Kasumi-1 (cell line): ENCODE measurements at regions not wholly inside any gene's neighbourhood (a gene's known extent, or its start where the extent isn't known, plus 50 kb on each side); places are given as distances from the start of the nearest gene placed in this dataset.
A peak's percentile ranks its signal among the peaks of the same experiment; 100 is the strongest.
"Not testable (repeated sequence)": the region's sequence is repeated elsewhere in the genome, so short reads cannot be mapped to it uniquely, and the experiment has no call there.

ENCODE experiments used
- DNase-seq, 2 experiments: peaks; one replicate each; lab custom pipeline; 2025; lab: John Stamatoyannopoulos, UW

GRCh38 chr12:28771968-28772367 lies 377.1 kb upstream of the FAR2 start:
- no peak for DNase-seq

- no peak for DNase-seq
Measured at GRCh38 chr12:28775556-28775955, 373.5 kb upstream of the FAR2 start.

DNA sequence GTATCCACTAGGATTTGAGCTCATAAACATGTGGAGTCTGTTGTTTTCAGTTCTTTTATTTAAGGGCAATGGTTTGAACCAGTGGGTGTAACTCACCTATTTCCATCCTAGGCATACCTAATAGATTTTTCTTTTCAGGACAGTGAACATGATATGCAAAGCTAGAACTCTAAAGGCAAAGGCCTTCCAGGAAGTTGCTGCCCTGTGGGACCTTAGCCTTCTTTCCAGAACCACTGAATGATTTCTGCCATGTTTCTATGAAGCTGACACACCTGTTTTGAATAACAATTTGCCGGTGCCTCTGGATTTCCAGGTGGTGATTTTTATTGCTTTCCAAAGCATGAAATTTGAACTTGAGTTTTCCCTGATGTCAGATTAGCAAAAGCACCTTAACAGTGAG lies 372.9 kb upstream of the FAR2 start:
- DNase-seq = no peak

DNA sequence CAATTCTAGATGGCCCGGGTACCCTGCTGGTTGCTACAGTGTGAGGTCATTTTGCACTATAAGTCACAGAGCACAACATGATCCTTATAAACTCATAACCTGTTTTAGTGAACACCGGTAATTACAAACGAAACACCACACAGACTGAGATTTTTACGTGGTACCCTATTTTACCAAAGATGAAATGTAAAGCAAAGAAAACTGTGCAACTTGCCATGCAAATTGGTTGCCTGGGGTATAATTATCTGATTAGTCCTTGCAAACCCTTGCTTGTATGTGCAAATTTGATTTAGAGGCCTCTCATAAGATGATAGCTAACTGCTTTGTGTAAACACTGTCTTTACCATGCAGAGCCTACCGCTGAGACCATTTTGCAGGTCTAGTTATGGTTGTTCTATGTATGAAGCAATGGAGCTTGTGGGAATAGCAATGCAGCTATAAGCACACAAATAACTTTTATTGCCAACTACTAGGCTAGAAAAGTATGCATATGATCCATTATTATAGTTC lies 372.1 kb upstream of the FAR2 start:
- DNase-seq = no peak

- no peak for DNase-seq
Measured at GRCh38 chr12:28777603-28778365, 371.3 kb upstream of the FAR2 start.

DNA sequence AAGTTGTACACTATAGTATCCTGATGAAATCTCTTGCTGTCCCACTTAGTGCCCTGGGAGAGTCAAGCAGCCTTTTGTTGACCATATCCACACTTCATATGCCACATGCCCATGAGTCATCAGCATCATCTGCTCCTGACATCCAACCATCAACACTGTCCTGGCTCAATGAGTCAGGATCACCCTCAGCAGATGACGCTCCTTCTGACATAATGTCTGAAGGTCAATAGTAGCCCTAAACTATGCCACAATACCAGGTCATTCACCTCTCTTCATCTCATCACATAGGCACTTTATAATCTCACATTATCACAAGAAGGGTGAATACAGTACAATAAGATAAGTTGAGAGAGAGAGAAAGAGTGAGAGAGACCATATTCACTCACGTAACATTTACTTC lies 369.0 kb upstream of the FAR2 start:
- DNase-seq = no peak

DNA sequence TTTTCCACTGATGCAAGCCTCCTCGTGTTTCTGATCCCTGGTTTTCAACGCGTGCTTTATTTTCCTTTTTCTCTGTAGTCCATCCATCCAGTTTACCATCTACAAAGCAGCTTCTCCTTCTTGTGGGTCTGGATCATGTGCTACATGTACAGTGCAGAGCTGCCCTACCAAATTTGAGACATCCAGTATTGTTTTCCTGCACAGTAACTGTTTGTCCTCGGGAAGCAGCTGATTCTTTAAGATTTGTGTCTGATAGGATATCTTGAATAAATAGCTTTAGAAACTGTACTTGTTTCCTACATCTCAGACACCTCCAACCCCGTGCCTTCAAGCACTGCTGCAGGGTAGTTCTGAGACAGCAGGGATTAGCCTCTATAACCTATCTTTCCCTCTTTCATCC lies 368.1 kb upstream of the FAR2 start:
- DNase-seq = no peak

- DNase-seq = no peak
Measured at GRCh38 chr12:28781671-28782652, 367.1 kb upstream of the FAR2 start.

DNA sequence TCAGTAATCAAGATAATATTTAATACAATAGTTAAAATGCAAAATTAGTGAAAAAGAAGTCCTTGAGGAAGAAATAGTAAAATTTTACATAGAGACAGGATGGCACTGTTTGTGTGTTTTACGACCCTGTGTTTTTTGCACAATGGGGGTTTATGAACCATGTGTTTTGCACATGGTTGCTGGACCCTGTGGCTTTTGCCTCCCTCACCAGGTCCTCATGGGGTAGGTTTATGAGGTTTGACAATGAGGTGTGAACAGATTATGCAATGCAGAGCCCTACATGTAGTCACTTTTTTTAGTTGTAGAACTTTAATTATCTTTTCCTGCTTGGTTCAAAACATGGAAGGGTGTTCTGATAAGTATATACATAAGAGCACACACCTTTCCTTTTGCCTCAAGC lies 366.3 kb upstream of the FAR2 start:
- no peak for DNase-seq

- DNase-seq = no peak
Measured at GRCh38 chr12:28787151-28787550, 361.9 kb upstream of the FAR2 start.

GRCh38 chr12:28788256-28788655 lies 360.8 kb upstream of the FAR2 start:
- not testable (repeated sequence) for DNase-seq

DNA sequence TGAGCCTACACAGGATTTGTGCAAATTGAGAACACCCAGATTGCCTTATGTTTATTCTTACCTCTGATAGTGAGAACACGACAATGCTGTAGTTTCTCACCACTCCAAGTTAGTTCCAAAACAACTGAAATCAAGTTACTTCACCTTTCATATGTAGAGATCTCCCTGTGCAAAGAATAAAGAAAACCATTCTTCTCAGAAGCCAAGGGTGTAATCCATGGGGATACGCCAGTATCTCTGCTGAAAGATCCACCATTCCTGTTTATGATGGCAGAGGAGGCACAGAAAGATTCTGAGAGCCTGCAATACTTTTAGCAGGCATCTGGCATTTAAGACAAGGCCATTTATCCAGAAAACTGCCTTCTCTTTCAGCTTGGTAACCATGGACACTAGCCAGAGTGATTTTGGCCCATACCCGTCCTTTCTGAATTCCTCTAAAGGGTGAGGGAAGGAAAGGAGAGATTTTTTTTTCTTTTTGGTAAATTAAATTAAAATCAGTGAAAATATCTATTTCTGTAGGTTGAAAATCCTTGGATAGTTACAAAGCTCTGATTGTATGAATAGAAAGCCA lies 355.4 kb upstream of the FAR2 start:
- no peak for DNase-seq

DNA sequence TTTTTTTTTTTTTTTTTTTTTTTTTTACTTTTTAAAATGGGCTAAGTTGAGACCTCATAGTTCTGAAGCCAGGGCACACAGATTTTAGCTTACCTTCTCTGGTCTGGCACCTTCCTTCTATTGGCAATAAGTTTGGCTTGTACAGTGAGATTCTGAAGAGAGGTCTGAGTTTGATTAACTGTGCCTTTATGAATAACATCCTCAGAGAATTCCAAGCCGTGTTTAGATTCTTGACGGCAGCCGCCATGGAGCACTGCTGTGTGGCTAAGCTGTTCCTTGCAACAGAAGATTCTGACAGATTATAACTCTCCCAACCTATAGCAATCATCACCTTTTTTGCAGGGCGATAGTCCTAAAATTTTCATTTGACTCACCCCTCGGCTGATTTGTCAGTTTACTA lies 354.9 kb upstream of the FAR2 start:
- no peak for DNase-seq

DNA sequence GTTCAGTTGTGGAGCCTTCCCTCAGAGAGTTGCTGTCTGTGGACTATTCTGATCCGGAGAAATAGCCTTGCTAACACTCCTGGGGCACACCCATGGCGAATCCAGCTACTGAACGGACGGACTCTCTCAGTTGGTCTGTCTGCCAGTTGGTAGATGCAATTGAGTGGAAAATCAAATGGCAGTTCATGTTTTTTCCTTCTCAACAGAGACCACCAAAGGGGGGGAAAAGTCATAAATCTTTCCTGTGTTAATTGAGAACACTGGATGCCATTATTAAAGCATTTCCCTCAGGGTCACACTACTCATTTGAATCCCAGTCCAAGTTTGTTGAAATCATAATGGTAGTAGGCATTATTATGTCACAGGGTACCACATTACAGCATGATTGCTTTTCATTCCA lies 354.3 kb upstream of the FAR2 start:
- DNase-seq = no peak

DNA sequence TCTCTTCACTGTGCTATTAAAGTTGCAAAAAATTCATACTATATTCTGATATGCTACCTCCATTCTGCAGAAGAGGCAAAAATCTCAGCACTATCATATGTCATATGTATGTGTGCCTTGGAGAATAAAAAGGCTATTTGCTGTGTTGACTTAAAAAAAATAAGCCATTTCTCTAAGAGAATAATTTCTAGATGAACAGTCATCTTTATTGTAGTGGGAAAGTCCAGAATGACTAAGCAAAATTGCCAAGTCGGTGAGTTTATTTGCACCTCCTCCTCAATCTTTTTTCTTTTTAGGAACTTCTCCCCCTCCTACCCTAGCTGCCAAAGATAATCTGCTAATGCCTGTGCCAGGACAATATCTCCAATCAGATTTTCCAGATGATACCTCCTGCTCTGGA lies 353.8 kb upstream of the FAR2 start:
- DNase-seq = no peak

GRCh38 chr12:28799348-28799747 lies 349.7 kb upstream of the FAR2 start:
- no peak for DNase-seq

DNA sequence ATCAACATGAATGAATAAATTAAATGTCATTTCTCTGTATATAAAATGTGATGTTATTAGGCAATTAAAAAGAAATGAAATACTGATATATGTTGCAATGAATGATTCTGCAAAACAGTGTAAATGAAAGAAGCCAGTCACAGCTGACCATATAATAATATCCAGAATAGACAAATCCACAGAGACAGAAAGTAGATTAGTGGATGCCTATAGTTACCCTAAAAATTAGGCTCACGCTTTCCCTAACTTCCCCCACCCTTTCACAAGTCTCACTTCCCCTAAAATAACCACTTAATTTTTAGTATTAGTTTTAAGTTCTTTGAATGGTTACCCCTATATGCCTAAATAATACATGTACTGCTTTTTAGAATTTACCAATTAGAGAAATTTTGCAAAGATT lies 348.9 kb upstream of the FAR2 start:
- DNase-seq = peak in 1 of 2 experiments; percentile 13

DNA sequence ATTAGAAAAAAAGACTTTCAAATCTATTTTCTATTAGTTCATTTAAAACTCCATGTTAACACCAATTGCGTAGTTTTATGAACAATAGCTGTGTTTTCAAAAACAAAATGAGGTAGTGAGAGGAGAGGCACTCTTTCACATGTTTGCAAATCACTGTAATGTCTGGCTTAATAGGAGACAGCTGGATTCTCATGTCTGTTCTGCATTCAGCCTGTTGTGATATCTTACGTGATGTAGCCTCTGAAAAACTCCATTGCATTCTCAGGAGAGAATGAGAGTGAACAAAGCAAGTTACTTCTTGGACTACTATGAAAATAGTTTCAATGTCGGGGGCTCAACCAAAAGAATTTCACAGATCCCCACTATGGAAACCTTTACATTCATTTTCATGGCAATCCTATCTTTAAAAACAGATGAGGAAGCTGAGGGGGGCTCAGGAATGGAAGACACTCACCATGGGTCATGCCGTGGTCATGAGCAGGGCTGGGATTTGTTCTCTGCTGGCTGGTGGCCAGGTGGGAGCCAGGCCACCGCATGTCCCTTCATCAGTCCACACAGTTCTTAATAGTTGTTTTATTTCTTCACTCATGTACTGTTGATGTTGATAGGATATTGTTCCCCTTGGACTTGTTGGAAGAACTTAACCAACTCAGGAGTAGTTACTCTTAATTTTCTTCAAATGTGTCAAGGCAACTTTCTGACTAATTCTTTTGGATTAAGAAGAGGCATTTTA lies 346.2 kb upstream of the FAR2 start:
- no peak for DNase-seq

GRCh38 chr12:28807535-28807934 lies 341.5 kb upstream of the FAR2 start:
- DNase-seq = no peak

DNA sequence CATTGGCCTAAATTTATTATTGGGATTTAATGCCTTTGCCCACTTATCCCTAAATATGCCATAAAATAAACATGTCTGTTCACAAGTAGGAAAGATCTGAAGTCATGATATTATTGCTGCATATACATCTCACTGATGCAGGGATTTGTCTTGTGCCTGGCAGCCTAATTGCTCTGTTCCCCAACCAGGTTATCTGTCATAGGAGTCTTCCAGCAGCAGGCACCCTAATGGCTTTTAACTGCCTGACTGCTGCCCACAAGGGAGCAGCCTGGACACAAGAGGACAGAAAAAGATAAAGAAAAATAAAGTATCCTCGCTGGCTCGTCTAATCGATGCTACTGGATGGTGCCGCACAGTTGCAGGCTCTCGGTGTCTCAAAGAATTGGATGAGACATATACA lies 337.6 kb upstream of the FAR2 start:
- DNase-seq = no peak

DNA sequence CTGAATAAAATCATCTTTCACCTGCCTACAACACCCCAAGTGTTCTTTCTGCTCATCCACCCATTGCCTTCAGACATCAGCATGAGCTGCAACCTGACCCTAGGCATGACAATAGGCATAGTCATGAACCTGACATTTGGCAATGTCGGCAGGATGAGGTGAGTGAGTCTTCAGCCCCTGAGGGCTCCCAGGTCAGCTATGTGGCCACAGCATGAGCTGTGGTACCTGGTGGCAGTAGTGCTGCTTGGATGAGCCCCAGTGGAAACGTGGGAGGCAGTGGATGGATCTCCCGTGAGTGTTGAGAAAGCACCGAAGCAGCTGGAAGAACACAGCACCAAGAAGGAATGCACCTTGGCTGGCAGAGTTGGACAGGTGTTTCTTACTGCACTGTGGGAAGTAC lies 334.8 kb upstream of the FAR2 start:
- DNase-seq = no peak

DNA sequence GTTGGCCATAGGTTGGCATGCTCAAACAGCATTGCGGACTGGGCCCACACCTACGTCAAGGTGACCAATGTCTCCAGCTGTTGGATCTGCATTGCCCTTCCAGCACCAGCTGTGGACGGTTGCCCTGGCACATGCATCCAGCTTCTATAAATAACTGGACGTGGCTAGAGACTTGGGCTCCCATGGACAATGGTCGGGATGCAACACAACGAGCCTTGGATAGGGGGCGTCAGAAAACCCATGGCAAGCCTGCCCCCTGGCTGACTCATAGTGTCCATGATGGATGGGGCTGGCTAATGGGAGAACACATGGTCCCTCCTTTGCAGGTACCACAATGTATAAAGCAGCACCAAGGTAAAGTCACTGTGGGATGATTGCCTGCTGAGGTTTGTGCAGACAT lies 331.6 kb upstream of the FAR2 start:
- DNase-seq = no peak
